Stimulated activated naive B cell treated with anti-CD40 and anti-IgM and Interleukin-4, amounts not matched to agents 10 μg/mL and 1 μg/mL and 100 μg/mL, for 72 hours (primary cell): ENCODE measurements at regions not wholly inside any gene's neighbourhood (a gene's known extent, or its start where the extent isn't known, plus 50 kb on each side); places are given as distances from the start of the nearest gene placed in this dataset.
"Not testable (repeated sequence)": the region's sequence is repeated elsewhere in the genome, so short reads cannot be mapped to it uniquely, and the experiment has no call there.

Experiments used
- ATAC-seq, 2 donors: fragments of 150-1000 bp; cut with Tn5 transposase; replicated peaks; 2 replicates each; pipeline ENCODE4 v1.10.0; 2021; ENCODE audit warnings: moderate library complexity in 1 of 2
- DNase-seq: peaks from one replicate; pipeline ENCODE4 v3.0.0; 2021
- H3K27ac Mint-ChIP-seq: one replicate; pipeline ENCODE4 v1.8.0; 2022; ENCODE audit warnings: mild to moderate bottlenecking, mixed read lengths
- H3K27me3 Mint-ChIP-seq, 2 donors: one replicate each; pipeline ENCODE4 v1.8.0; 2022; ENCODE audit warnings: mixed read lengths in 2 of 2
- H3K36me3 Mint-ChIP-seq, 2 donors: one replicate each; pipeline ENCODE4 v1.8.0; 2022; ENCODE audit warnings: mixed read lengths in 2 of 2, mild to moderate bottlenecking in 1 of 2
- H3K4me1 Mint-ChIP-seq, 2 donors: one replicate each; pipeline ENCODE4 v1.8.0; 2022; ENCODE audit warnings: mixed read lengths in 2 of 2, mild to moderate bottlenecking in 1 of 2
- H3K4me3 Mint-ChIP-seq, 2 donors: one replicate each; pipeline ENCODE4 v1.8.0; 2022; ENCODE audit warnings: mild to moderate bottlenecking in 2 of 2, mixed read lengths in 2 of 2, moderate library complexity in 1 of 2
- H3K9me3 Mint-ChIP-seq, 2 donors: one replicate each; pipeline ENCODE4 v1.8.0; 2022; ENCODE audit warnings: mixed read lengths in 2 of 2, mild to moderate bottlenecking in 1 of 2

DNA sequence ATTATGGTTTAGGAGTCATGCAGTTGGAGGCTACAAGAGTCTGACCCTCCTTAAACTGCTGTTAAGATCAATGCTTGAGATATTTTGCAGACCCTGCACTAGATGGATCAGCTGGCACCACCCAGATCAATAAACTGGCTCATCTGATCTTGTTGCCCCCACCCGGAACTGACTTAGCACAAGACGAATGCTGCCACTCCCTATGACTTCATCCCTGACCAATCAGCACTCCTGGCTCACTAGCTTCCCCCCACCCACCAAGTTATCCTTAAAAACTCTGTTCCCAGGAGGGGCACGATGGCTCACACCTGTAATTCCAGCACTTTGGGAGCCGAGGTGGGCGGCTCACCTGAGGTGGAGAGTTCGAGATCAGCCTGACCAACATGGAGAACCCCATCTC is 594.0 kb downstream of the NTRK3 start:
- no peaks in the 10 kb centered on the region for H3K27me3 Mint-ChIP-seq
- no peaks in the 10 kb centered on the region for H3K4me1 Mint-ChIP-seq
- no peak for DNase-seq
- H3K27ac Mint-ChIP-seq: no peak overlapping the region
- H3K36me3 Mint-ChIP-seq: no peaks in the 10 kb centered on the region
- ATAC-seq: no peak
- no peak overlapping the region for H3K4me3 Mint-ChIP-seq
- H3K9me3 Mint-ChIP-seq: peaks cover 3 to 7% of the 10 kb centered on the region in 2 donors

DNA sequence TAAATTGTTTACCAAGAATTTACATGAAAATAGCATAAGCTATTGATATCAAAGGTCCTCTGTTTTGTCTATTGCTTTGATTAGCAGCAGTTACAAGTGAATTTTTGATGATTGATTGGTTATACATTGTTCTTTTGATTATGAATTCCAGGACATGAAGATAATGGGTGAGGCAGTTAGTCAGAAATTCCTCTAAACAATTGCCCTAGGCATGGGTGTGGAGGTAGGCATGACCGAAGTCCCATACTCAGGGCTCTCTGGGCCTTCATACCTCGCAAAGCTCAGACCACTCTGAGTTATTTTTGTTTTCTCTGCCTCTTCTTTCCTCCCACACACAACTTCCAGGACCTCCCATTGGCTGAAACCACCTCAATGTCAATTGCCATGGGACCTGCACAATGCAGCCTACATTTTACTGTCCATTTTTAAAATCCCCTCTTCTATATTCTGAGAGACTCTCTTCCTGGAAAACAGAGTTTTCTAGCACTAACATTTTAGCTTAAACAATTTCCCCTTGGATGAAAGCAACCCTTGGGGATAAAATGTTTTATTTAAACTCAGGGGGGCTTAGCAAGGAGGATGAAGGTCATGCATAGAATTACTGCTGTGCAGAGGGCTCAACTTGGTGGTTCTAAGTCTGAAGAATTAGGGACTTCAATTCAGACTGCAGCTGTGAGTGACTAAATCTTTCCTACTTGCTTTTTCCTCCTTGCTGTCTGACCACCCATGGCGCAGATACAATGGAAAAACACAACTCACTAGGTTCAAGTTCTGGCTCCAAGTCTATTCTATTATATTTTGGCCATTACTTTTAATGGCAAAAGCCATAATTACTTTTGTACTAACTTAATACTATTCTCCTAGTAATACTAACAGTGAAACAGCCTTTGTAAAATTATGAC is 594.8 kb downstream of the NTRK3 start:
- no peaks in the 10 kb centered on the region for H3K27me3 Mint-ChIP-seq
- no peak overlapping the region for H3K4me3 Mint-ChIP-seq
- no peaks in the 10 kb centered on the region for H3K36me3 Mint-ChIP-seq
- no peak for ATAC-seq
- DNase-seq: no peak
- H3K27ac Mint-ChIP-seq: no peak overlapping the region
- H3K9me3 Mint-ChIP-seq: peaks cover 3 to 7% of the 10 kb centered on the region in 2 donors
- no peaks in the 10 kb centered on the region for H3K4me1 Mint-ChIP-seq

- Mint-ChIP-seq H3K27me3 (no peaks in the 10 kb centered on the region), H3K36me3 (no peaks in the 10 kb centered on the region), H3K4me1 (no peaks in the 10 kb centered on the region), H3K27ac (no peak overlapping the region), H3K4me3 (no peak overlapping the region), H3K9me3 (peaks cover 3 to 5% of the 10 kb centered on the region in 2 donors)
- ATAC-seq (no peak), DNase-seq (no peak)
Observed at GRCh38 chr15:87660251-87661129, 596.0 kb downstream of the NTRK3 start.

DNA sequence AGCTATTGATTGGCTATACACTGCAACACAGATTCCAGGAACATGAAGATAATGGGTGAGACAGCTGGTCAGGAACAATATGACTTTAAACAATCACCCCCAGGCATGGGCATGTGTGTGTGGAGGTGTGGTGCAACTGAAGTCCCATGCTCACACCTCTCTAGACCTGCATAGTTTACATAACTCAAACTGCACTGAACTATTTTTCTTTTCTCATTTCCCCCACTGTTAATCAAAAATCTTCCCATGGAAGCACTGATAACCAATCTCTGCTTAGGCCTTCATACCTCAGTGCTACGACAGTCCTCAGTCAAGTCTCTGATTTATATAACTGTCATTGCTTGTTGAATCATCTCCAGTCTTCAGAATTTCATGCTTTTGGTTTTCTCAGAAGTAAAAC is 600.2 kb downstream of the NTRK3 start:
- no peak for DNase-seq
- Mint-ChIP-seq H3K36me3 (no peaks in the 10 kb centered on the region), H3K27ac (no peak overlapping the region), H3K4me1 (no peaks in the 10 kb centered on the region), H3K9me3 (no peaks in the 10 kb centered on the region), H3K4me3 (no peak overlapping the region), H3K27me3 (no peaks in the 10 kb centered on the region)
- no peak for ATAC-seq

DNA sequence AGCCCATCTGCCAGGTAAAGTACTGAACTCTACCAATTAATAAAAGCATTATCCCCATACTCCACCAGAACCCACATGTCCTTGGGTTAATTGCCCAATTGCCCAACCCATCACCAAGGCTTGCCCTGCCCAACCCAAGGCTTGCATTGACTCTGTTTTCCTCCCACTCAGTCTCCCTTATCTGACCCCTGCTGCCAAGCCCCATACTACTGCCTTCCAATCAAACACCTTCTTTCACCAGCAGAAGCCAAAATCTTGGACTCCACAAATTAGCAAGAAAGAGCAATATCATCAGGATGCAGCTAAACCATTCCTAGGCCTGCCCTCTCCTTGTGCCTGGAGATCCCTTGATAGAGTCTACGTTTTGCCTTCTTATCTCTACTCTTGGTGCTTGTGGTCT is 602.9 kb downstream of the NTRK3 start:
- Mint-ChIP-seq H3K4me1 (no peaks in the 10 kb centered on the region), H3K27ac (no peak overlapping the region), H3K9me3 (no peaks in the 10 kb centered on the region), H3K4me3 (no peak overlapping the region), H3K27me3 (no peaks in the 10 kb centered on the region), H3K36me3 (no peaks in the 10 kb centered on the region)
- DNase-seq (no peak), ATAC-seq (no peak)

DNA sequence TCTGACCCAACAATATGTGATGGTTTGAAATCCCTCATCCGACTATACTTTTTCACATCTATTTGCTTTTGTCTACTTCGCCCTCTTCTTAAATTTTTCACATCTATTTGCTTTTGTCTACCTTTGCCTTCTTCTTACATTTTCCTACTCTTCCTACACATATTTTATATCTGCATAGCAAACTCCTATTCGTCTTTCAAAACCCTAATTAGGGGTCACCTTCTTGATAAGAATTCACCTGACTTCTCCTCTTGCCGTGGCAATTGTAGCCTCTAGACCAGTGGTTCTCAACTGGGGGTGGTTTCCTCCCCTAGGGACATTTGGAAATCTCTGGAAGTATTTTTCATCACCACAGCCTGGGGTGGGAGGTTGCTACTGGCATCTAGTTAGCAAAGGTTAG is 607.4 kb downstream of the NTRK3 start:
- DNase-seq (no peak), ATAC-seq (no peak)
- H3K27me3 Mint-ChIP-seq: no peaks in the 10 kb centered on the region
- no peaks in the 10 kb centered on the region for H3K36me3 Mint-ChIP-seq
- no peaks in the 10 kb centered on the region for H3K4me1 Mint-ChIP-seq
- H3K9me3 Mint-ChIP-seq: no peaks in the 10 kb centered on the region
- no peak overlapping the region for H3K4me3 Mint-ChIP-seq
- H3K27ac Mint-ChIP-seq: no peak overlapping the region

GRCh38 chr15:87648278-87648677 is 608.3 kb downstream of the NTRK3 start:
- no peaks in the 10 kb centered on the region for H3K9me3 Mint-ChIP-seq
- H3K27me3 Mint-ChIP-seq: no peaks in the 10 kb centered on the region
- DNase-seq (no peak), ATAC-seq (no peak)
- H3K4me3 Mint-ChIP-seq: no peak overlapping the region
- H3K36me3 Mint-ChIP-seq: no peaks in the 10 kb centered on the region
- H3K27ac Mint-ChIP-seq: no peak overlapping the region
- H3K4me1 Mint-ChIP-seq: no peaks in the 10 kb centered on the region

DNA sequence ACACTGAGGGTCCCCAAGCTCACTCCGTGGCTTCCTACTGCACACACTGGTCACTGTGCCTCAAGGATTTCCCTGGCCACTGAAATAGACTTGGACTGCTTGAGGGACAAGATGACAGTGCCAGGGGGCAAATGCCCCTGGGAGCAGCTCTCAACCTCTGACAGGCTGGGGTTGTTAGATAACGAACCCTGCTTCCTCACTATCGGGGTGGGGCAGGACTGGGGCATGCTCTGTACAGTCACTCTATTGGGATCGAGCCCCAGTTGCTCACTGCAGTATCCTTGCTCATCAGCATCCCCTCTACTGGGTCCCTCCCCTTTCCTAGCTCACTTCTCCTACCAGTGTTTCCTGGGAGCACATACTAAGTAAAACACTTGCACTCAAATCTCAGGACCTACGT is 610.8 kb downstream of the NTRK3 start:
- no peaks in the 10 kb centered on the region for H3K27me3 Mint-ChIP-seq
- no peaks in the 10 kb centered on the region for H3K4me1 Mint-ChIP-seq
- H3K4me3 Mint-ChIP-seq: no peak overlapping the region
- H3K9me3 Mint-ChIP-seq: no peaks in the 10 kb centered on the region
- DNase-seq (no peak), ATAC-seq (no peak)
- no peaks in the 10 kb centered on the region for H3K36me3 Mint-ChIP-seq
- H3K27ac Mint-ChIP-seq: no peak overlapping the region

DNA sequence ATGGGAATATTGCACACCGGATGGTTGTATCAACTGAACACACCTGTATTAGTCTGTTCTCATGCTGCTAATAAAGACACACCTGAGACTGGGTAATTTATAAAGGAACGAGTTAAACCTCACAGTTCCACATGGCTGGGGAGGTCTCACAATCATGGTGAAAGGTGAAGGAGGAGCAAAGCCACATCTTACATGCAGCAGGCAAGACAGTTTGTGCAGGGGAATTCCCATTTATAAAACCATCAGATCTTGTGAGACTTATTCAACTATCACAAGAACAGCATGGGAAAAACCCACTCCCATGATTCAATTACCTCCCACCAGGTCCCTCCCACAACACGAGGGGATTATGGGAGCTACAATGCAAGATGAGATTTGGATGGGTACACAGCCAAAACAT is 613.5 kb downstream of the NTRK3 start:
- not testable (repeated sequence) for H3K4me1 Mint-ChIP-seq, H3K27me3 Mint-ChIP-seq, H3K27ac Mint-ChIP-seq, ATAC-seq, H3K9me3 Mint-ChIP-seq, H3K4me3 Mint-ChIP-seq, DNase-seq, H3K36me3 Mint-ChIP-seq

GRCh38 chr15:87639305-87640011 is 617.1 kb downstream of the NTRK3 start:
- no peak overlapping the region for H3K4me3 Mint-ChIP-seq
- ATAC-seq (no peak), DNase-seq (no peak)
- H3K27me3 Mint-ChIP-seq: no peaks in the 10 kb centered on the region
- H3K27ac Mint-ChIP-seq: no peak overlapping the region
- H3K4me1 Mint-ChIP-seq: no peaks in the 10 kb centered on the region
- no peaks in the 10 kb centered on the region for H3K36me3 Mint-ChIP-seq
- no peaks in the 10 kb centered on the region for H3K9me3 Mint-ChIP-seq

- DNase-seq: no peak
- Mint-ChIP-seq H3K36me3 (no peaks in the 10 kb centered on the region), H3K4me1 (no peaks in the 10 kb centered on the region), H3K27ac (no peak overlapping the region), H3K27me3 (no peaks in the 10 kb centered on the region), H3K9me3 (no peaks in the 10 kb centered on the region), H3K4me3 (no peak overlapping the region)
- ATAC-seq: no peak
Observed at GRCh38 chr15:87638554-87639083, 617.9 kb downstream of the NTRK3 start.

- H3K27ac Mint-ChIP-seq: no peak overlapping the region
- no peaks in the 10 kb centered on the region for H3K36me3 Mint-ChIP-seq
- H3K4me3 Mint-ChIP-seq: no peak overlapping the region
- H3K9me3 Mint-ChIP-seq: peaks cover 0 to 5% of the 10 kb centered on the region in 2 donors
- no peak for ATAC-seq
- H3K27me3 Mint-ChIP-seq: no peaks in the 10 kb centered on the region
- no peaks in the 10 kb centered on the region for H3K4me1 Mint-ChIP-seq
- DNase-seq: no peak
Observed at GRCh38 chr15:87634361-87634760, 622.2 kb downstream of the NTRK3 start.

DNA sequence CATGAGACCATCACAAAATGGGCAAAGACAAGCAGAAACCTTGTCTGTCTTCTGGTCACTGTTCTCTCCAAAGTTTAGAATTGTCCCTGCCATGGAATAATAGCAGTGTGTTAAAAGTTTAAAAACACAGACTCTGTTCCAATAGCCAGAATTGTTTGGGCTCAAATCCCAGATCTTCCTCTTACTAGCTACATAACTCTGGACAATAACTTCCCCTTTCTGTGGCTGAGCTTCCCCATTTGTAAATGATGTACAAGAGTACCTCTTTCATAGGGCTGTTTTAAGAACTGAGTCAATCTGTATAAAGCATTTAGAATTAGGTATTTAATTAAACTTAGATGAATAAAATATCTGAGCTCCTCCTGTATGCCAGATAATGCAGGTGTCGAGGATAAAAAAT is 623.0 kb downstream of the NTRK3 start:
- Mint-ChIP-seq H3K4me3 (no peak overlapping the region), H3K27ac (no peak overlapping the region), H3K36me3 (no peaks in the 10 kb centered on the region), H3K27me3 (no peaks in the 10 kb centered on the region), H3K9me3 (peaks cover 0 to 5% of the 10 kb centered on the region in 2 donors), H3K4me1 (no peaks in the 10 kb centered on the region)
- DNase-seq (no peak), ATAC-seq (no peak)

- H3K9me3 Mint-ChIP-seq: peaks cover 0 to 5% of the 10 kb centered on the region in 2 donors
- H3K27me3 Mint-ChIP-seq: no peaks in the 10 kb centered on the region
- no peak for ATAC-seq
- DNase-seq: no peak
- no peaks in the 10 kb centered on the region for H3K4me1 Mint-ChIP-seq
- H3K36me3 Mint-ChIP-seq: no peaks in the 10 kb centered on the region
- no peak overlapping the region for H3K4me3 Mint-ChIP-seq
- H3K27ac Mint-ChIP-seq: no peak overlapping the region
Observed at GRCh38 chr15:87632364-87632763, 624.2 kb downstream of the NTRK3 start.
